ENCODE measurements at regions not wholly inside any gene's neighbourhood (a gene's known extent, or its start where the extent isn't known, plus 50 kb on each side); places are given as distances from the start of the nearest gene placed in this dataset.

GRCh38 chr13:59584761-59585670, 578.7 kb downstream of the DIAPH3 start:
- Mint-ChIP-seq H3K36me3 (no peaks in the 10 kb centered on the region), H3K27ac (no peak overlapping the region), H3K9me3 (no peaks in the 10 kb centered on the region), H3K4me1 (peaks cover 5% of the 10 kb centered on the region), H3K4me3 (no peak overlapping the region)
- ATAC-seq = no peak
- DNase-seq (ENCODE audit: low spot score in 2 of 2) = no peak

- no peak overlapping the region for H3K27ac Mint-ChIP-seq
- H3K36me3 Mint-ChIP-seq = no peaks in the 10 kb centered on the region
- peaks cover 5% of the 10 kb centered on the region for H3K4me1 Mint-ChIP-seq
- no peak for DNase-seq (ENCODE audit: low spot score in 2 of 2)
- no peak for ATAC-seq
- H3K4me3 Mint-ChIP-seq = no peak overlapping the region
- no peaks in the 10 kb centered on the region for H3K9me3 Mint-ChIP-seq
These were observed 576.7 kb downstream of the DIAPH3 start for GRCh38 chr13:59587030-59587429.

GRCh38 chr13:59587971-59588716, 575.6 kb downstream of the DIAPH3 start:
- peaks cover 5% of the 10 kb centered on the region for H3K4me1 Mint-ChIP-seq
- ATAC-seq (no peak), DNase-seq (ENCODE audit: low spot score in 2 of 2) (no peak)
- no peaks in the 10 kb centered on the region for H3K36me3 Mint-ChIP-seq
- H3K9me3 Mint-ChIP-seq = no peaks in the 10 kb centered on the region
- H3K27ac Mint-ChIP-seq = no peak overlapping the region
- H3K4me3 Mint-ChIP-seq = no peak overlapping the region

- no peak overlapping the region for H3K4me3 Mint-ChIP-seq
These were observed 575.0 kb downstream of the DIAPH3 start for GRCh38 chr13:59588717-59589067.

GRCh38 chr13:59601993-59602392, 561.7 kb downstream of the DIAPH3 start:
- peak; percentile 54 for ATAC-seq
- no peaks in the 10 kb centered on the region for H3K4me1 Mint-ChIP-seq

More at GRCh38 chr13:59588717-59589067, 575.0 kb downstream of the DIAPH3 start:
- Mint-ChIP-seq H3K4me1 (peaks cover 5% of the 10 kb centered on the region), H3K27ac (no peak overlapping the region), H3K36me3 (no peaks in the 10 kb centered on the region), H3K9me3 (no peaks in the 10 kb centered on the region)
- ATAC-seq (no peak), DNase-seq (ENCODE audit: low spot score in 2 of 2) (no peak)

GRCh38 chr13:59603646-59604045, 560.1 kb downstream of the DIAPH3 start:
- no peak for DNase-seq (ENCODE audit: low spot score in 2 of 2)
- Mint-ChIP-seq H3K9me3 (peaks cover 16% of the 10 kb centered on the region), H3K4me3 (no peak overlapping the region), H3K36me3 (no peaks in the 10 kb centered on the region), H3K27ac (no peak overlapping the region), H3K4me1 (no peaks in the 10 kb centered on the region)
- ATAC-seq = no peak

More at GRCh38 chr13:59601993-59602392, 561.7 kb downstream of the DIAPH3 start:
- H3K9me3 Mint-ChIP-seq = peaks cover 18% of the 10 kb centered on the region
- H3K4me3 Mint-ChIP-seq = no peak overlapping the region
- no peaks in the 10 kb centered on the region for H3K36me3 Mint-ChIP-seq
- H3K27ac Mint-ChIP-seq = no peak overlapping the region
- no peak for DNase-seq (ENCODE audit: low spot score in 2 of 2)

GRCh38 chr13:59607172-59607571, 556.6 kb downstream of the DIAPH3 start:
- H3K9me3 Mint-ChIP-seq = peaks cover 3% of the 10 kb centered on the region
- H3K4me3 Mint-ChIP-seq = no peak overlapping the region
- no peak overlapping the region for H3K27ac Mint-ChIP-seq
- H3K36me3 Mint-ChIP-seq = no peaks in the 10 kb centered on the region
- ATAC-seq = no peak
- H3K4me1 Mint-ChIP-seq = no peaks in the 10 kb centered on the region
- no peak for DNase-seq (ENCODE audit: low spot score in 2 of 2)

GRCh38 chr13:59607780-59608233, 555.9 kb downstream of the DIAPH3 start:
- H3K36me3 Mint-ChIP-seq = no peaks in the 10 kb centered on the region
- H3K9me3 Mint-ChIP-seq = peaks cover 1% of the 10 kb centered on the region
- ATAC-seq (no peak), DNase-seq (ENCODE audit: low spot score in 2 of 2) (no peak)
- no peak overlapping the region for H3K27ac Mint-ChIP-seq
- H3K4me3 Mint-ChIP-seq = no peak overlapping the region
- no peaks in the 10 kb centered on the region for H3K4me1 Mint-ChIP-seq

- Mint-ChIP-seq H3K36me3 (no peaks in the 10 kb centered on the region), H3K27ac (no peak overlapping the region), H3K4me1 (no peaks in the 10 kb centered on the region), H3K9me3 (no peaks in the 10 kb centered on the region), H3K4me3 (no peak overlapping the region)
- DNase-seq (ENCODE audit: low spot score in 2 of 2) = no peak
- ATAC-seq = no peak
These were observed 554.3 kb downstream of the DIAPH3 start for GRCh38 chr13:59609421-59609820.
